Nephron progenitor cell (in vitro differentiated cells): ENCODE measurements at regions not wholly inside any gene's neighbourhood (a gene's known extent, or its start where the extent isn't known, plus 50 kb on each side); places are given as distances from the start of the nearest gene placed in this dataset.
"Not testable (repeated sequence)": the region's sequence is repeated elsewhere in the genome, so short reads cannot be mapped to it uniquely, and the experiment has no call there.

ENCODE experiments used
- DNase-seq: peaks from one replicate; pipeline ENCODE4 v3.0.0; 2021
- H3K27ac Mint-ChIP-seq: 2 replicates; pipeline ENCODE4 v1.8.0; 2021; ENCODE audit warnings: mild to moderate bottlenecking, moderate library complexity, mixed read lengths
- H3K27me3 Mint-ChIP-seq: 2 replicates; pipeline ENCODE4 v1.8.0; 2021; ENCODE audit warnings: mild to moderate bottlenecking, low read depth, mixed read lengths; ENCODE audit not compliant: poor library complexity
- H3K36me3 Mint-ChIP-seq: 2 replicates; pipeline ENCODE4 v1.8.0; 2021; ENCODE audit warnings: low read depth, mixed read lengths
- H3K4me1 Mint-ChIP-seq: 2 replicates; pipeline ENCODE4 v1.8.0; 2021; ENCODE audit warnings: mixed read lengths
- H3K4me3 Mint-ChIP-seq: 2 replicates; pipeline ENCODE4 v1.8.0; 2021; ENCODE audit warnings: mild to moderate bottlenecking, moderate library complexity, mixed read lengths
- H3K9me3 Mint-ChIP-seq: 2 replicates; pipeline ENCODE4 v1.8.0; 2021; ENCODE audit warnings: mild to moderate bottlenecking, moderate library complexity, mixed read lengths
- TF ChIP-seq, protein P1 (sequence below): fragments of 200-600 bp; sonication (generic); IDR thresholded peaks from 2 replicates; pipeline ENCODE4 v1.5.0; 2021; ENCODE audit warnings: antibody characterized with exemption

DNA sequence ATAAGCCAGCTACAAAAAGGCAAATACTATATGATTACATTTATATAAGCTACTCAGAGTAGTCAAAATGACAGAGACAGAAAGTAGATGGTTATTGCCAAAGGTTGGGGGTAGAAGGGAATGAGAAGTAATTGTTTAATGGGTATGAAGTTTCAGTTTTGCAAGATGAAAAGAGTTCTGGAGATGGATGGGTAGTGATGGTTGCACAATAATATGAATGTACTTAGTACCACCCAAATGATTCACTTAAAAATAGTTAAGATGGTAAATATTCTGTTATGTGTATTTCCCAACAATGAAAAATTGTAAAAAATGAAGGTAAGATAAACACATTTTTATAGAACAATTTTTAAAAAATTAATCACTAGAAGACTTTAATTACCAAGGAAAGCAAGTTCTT lies 448.4 kb downstream of the ADCYAP1 start:
- Mint-ChIP-seq H3K27ac (no peak overlapping the region), H3K4me3 (no peak overlapping the region), H3K27me3 (peaks cover 3% of the 10 kb centered on the region), H3K36me3 (no peaks in the 10 kb centered on the region), H3K9me3 (peaks cover 8% of the 10 kb centered on the region), H3K4me1 (no peaks in the 10 kb centered on the region)
- TF ChIP-seq, protein P1, sequence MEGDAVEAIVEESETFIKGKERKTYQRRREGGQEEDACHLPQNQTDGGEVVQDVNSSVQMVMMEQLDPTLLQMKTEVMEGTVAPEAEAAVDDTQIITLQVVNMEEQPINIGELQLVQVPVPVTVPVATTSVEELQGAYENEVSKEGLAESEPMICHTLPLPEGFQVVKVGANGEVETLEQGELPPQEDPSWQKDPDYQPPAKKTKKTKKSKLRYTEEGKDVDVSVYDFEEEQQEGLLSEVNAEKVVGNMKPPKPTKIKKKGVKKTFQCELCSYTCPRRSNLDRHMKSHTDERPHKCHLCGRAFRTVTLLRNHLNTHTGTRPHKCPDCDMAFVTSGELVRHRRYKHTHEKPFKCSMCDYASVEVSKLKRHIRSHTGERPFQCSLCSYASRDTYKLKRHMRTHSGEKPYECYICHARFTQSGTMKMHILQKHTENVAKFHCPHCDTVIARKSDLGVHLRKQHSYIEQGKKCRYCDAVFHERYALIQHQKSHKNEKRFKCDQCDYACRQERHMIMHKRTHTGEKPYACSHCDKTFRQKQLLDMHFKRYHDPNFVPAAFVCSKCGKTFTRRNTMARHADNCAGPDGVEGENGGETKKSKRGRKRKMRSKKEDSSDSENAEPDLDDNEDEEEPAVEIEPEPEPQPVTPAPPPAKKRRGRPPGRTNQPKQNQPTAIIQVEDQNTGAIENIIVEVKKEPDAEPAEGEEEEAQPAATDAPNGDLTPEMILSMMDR = no peak
- no peak for DNase-seq

DNA sequence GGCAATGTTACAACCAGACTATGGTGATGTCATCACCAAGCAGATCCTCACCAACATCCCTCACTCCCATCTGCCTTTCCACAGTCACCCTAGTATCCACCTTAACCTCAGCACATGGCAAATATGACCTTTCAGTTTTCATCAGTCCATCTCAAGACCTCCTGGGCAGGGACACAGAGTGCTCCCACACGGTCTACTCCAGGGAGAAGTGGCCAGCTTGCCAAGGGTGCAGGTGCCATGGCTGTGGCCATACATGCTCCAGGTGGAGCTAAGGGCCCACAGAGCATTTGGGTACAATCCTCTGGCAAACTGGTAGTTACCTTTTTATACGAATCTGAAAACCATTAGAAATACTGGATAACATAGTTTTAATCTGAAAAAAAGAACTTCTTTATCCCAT lies 453.1 kb downstream of the ADCYAP1 start:
- TF ChIP-seq, protein P1 = no peak
- Mint-ChIP-seq H3K4me1 (no peaks in the 10 kb centered on the region), H3K27me3 (peaks cover 3% of the 10 kb centered on the region), H3K9me3 (peaks cover 8% of the 10 kb centered on the region), H3K4me3 (no peak overlapping the region), H3K36me3 (no peaks in the 10 kb centered on the region), H3K27ac (no peak overlapping the region)
- no peak for DNase-seq

GRCh38 chr18:1361936-1362335 lies 457.3 kb downstream of the ADCYAP1 start:
- Mint-ChIP-seq H3K36me3 (no peaks in the 10 kb centered on the region), H3K27ac (no peak overlapping the region), H3K4me1 (no peaks in the 10 kb centered on the region), H3K9me3 (no peaks in the 10 kb centered on the region), H3K27me3 (peaks cover 3% of the 10 kb centered on the region), H3K4me3 (no peak overlapping the region)
- TF ChIP-seq, protein P1 = no peak
- DNase-seq = no peak

GRCh38 chr18:1370552-1370951 lies 465.9 kb downstream of the ADCYAP1 start:
- peaks cover 7% of the 10 kb centered on the region for H3K4me1 Mint-ChIP-seq
- H3K27ac Mint-ChIP-seq = no peak overlapping the region
- no peaks in the 10 kb centered on the region for H3K27me3 Mint-ChIP-seq
- TF ChIP-seq, protein P1 = no peak
- H3K4me3 Mint-ChIP-seq = no peak overlapping the region
- no peaks in the 10 kb centered on the region for H3K36me3 Mint-ChIP-seq
- H3K9me3 Mint-ChIP-seq = no peaks in the 10 kb centered on the region
- no peak for DNase-seq

GRCh38 chr18:1371724-1372123 lies 467.1 kb downstream of the ADCYAP1 start:
- H3K27me3 Mint-ChIP-seq = no peaks in the 10 kb centered on the region
- H3K27ac Mint-ChIP-seq = no peak overlapping the region
- H3K4me3 Mint-ChIP-seq = no peak overlapping the region
- no peaks in the 10 kb centered on the region for H3K36me3 Mint-ChIP-seq
- no peaks in the 10 kb centered on the region for H3K9me3 Mint-ChIP-seq
- DNase-seq = no peak
- H3K4me1 Mint-ChIP-seq = peaks cover 7% of the 10 kb centered on the region
- TF ChIP-seq, protein P1 = no peak

GRCh38 chr18:1383465-1383864 lies 478.8 kb downstream of the ADCYAP1 start:
- Mint-ChIP-seq H3K9me3 (peaks cover 35% of the 10 kb centered on the region), H3K36me3 (no peaks in the 10 kb centered on the region), H3K27me3 (no peaks in the 10 kb centered on the region), H3K4me1 (no peaks in the 10 kb centered on the region), H3K27ac (no peak overlapping the region), H3K4me3 (no peak overlapping the region)
- DNase-seq = no peak
- TF ChIP-seq, protein P1 = no peak

GRCh38 chr18:1388468-1388867 lies 483.8 kb downstream of the ADCYAP1 start:
- not testable (repeated sequence) for H3K36me3 Mint-ChIP-seq, H3K4me1 Mint-ChIP-seq, H3K27ac Mint-ChIP-seq, H3K27me3 Mint-ChIP-seq, H3K4me3 Mint-ChIP-seq, DNase-seq
- H3K9me3 Mint-ChIP-seq = peaks cover 40% of the 10 kb centered on the region
